ENCODE measurements at regions not wholly inside any gene's neighbourhood (a gene's known extent, or its start where the extent isn't known, plus 50 kb on each side); places are given as distances from the start of the nearest gene placed in this dataset.

GRCh38 chr11:111124724-111125123 is 120.8 kb upstream of the POU2AF2 start:
- TF ChIP-seq CTCF (IDR thresholded peaks at IDR 0.05): no peak
- no peak for TF ChIP-seq POLR2A (IDR thresholded peaks at IDR 0.05)
- no peak for TF ChIP-seq POLR2AphosphoS5 (IDR thresholded peaks at IDR 0.05)
- TF ChIP-seq EP300 (IDR thresholded peaks at IDR 0.05): no peak

All from upper lobe of left lung (tissue), 4 donors.